Liver (tissue), 8 donors: ENCODE measurements at regions not wholly inside any gene's neighbourhood (a gene's known extent, or its start where the extent isn't known, plus 50 kb on each side); places are given as distances from the start of the nearest gene placed in this dataset.

ENCODE experiments used
- DNase-seq: peaks from one replicate; pipeline ENCODE4 v3.0.0-alpha.2; 2017; ENCODE audit warnings: low spot score
- H3K27ac ChIP-seq, 2 donors: one replicate each; pipeline ENCODE4 v1.7.0; 2013; ENCODE audit warnings: inconsistent platforms in 2 of 2, low read length in 2 of 2, control low read depth in 1 of 2, low read depth in 1 of 2, mild to moderate bottlenecking in 1 of 2
- H3K27me3 ChIP-seq, 4 donors: one replicate each; pipeline versions ENCODE4 v1.6.1 to v1.7.0; 2013; ENCODE audit warnings: low read length in 3 of 4, inconsistent platforms in 1 of 4, mild to moderate bottlenecking in 1 of 4, moderate library complexity in 1 of 4; ENCODE audit not compliant: control insufficient read depth in 4 of 4, insufficient read depth in 4 of 4
- H3K36me3 ChIP-seq, 4 donors: one replicate each; pipeline versions ENCODE4 v1.6.1 to v1.7.0; 2013; ENCODE audit warnings: low read length in 3 of 4, mild to moderate bottlenecking in 3 of 4, low read depth in 1 of 4, moderate library complexity in 1 of 4; ENCODE audit not compliant: control insufficient read depth in 4 of 4, insufficient read depth in 3 of 4
- H3K4me1 ChIP-seq, 4 donors: one replicate each; pipeline versions ENCODE4 v1.6.1 to v1.7.0; 2013; ENCODE audit warnings: low read length in 3 of 4, mild to moderate bottlenecking in 3 of 4, moderate library complexity in 1 of 4; ENCODE audit not compliant: control insufficient read depth in 4 of 4, insufficient read depth in 4 of 4
- H3K4me3 ChIP-seq, 3 donors: one replicate each; pipeline versions ENCODE4 v1.6.1 to v1.7.0; 2013; ENCODE audit warnings: low read length in 3 of 3, control low read depth in 1 of 3, low read depth in 1 of 3, mild to moderate bottlenecking in 1 of 3
- H3K9ac ChIP-seq, 2 donors: one replicate each; pipeline ENCODE4 v1.7.0; 2013; ENCODE audit warnings: low read length in 2 of 2, mild to moderate bottlenecking in 2 of 2, moderate library complexity in 2 of 2, control low read depth in 1 of 2, low read depth in 1 of 2
- H3K9me3 ChIP-seq, 4 donors: one replicate each; pipeline versions ENCODE4 v1.6.1 to v1.7.0; 2013; ENCODE audit warnings: low read length in 3 of 4; ENCODE audit not compliant: control insufficient read depth in 4 of 4
- ATF3 ChIP-seq: IDR thresholded peaks from 2 replicates; pipeline ENCODE4 v1.6.1; 2016; ENCODE audit warnings: antibody characterized with exemption
- CTCF ChIP-seq: fragments of 150-350 bp; IDR thresholded peaks from 2 replicates; pipeline ENCODE4 v1.5.1; 2017; ENCODE audit warnings: improper control_type of control experiment, low read depth, low read length; ENCODE audit not compliant: missing input control
- EGR1 ChIP-seq, 2 donors: IDR thresholded peaks; 2 replicates each; pipeline ENCODE4 v1.6.1; 2016 to 2018; ENCODE audit warnings: antibody characterized with exemption in 2 of 2, low read depth in 2 of 2
- FOXA1 ChIP-seq: IDR thresholded peaks from 2 replicates; pipeline ENCODE4 v1.6.1; 2016; ENCODE audit warnings: antibody characterized with exemption
- FOXA2 ChIP-seq: IDR thresholded peaks from 2 replicates; pipeline ENCODE4 v1.6.1; 2016; ENCODE audit warnings: antibody characterized with exemption
- GABPA ChIP-seq, 2 donors: IDR thresholded peaks in 1 of 2; conservative IDR thresholded peaks in 1 of 2; 2 replicates each; pipeline ENCODE4 v1.6.1; 2016; ENCODE audit warnings: antibody characterized with exemption in 2 of 2, mild to moderate bottlenecking in 1 of 2, moderate library complexity in 1 of 2
- HNF4A ChIP-seq, 2 donors: conservative IDR thresholded peaks; 2 replicates each; pipeline ENCODE4 v1.6.1; 2016; ENCODE audit warnings: antibody characterized with exemption in 2 of 2, mild to moderate bottlenecking in 2 of 2
- HNF4G ChIP-seq: IDR thresholded peaks from 2 replicates; pipeline ENCODE4 v1.6.1; 2016; ENCODE audit warnings: antibody characterized with exemption
- JUND ChIP-seq, 2 donors: IDR thresholded peaks; 2 replicates each; pipeline ENCODE4 v1.6.1; 2016; ENCODE audit warnings: antibody characterized with exemption in 2 of 2
- MAX ChIP-seq: IDR thresholded peaks from 2 replicates; pipeline ENCODE4 v1.6.1; 2016; ENCODE audit warnings: antibody characterized with exemption
- NR2F2 ChIP-seq: IDR thresholded peaks from 2 replicates; pipeline ENCODE4 v1.6.1; 2016; ENCODE audit warnings: antibody characterized with exemption
- RAD21 ChIP-seq, 2 donors: IDR thresholded peaks; 2 replicates each; pipeline ENCODE4 v1.6.1; 2016; ENCODE audit warnings: antibody characterized with exemption in 2 of 2, mild to moderate bottlenecking in 2 of 2
- REST ChIP-seq: IDR thresholded peaks from 2 replicates; pipeline ENCODE4 v1.6.1; 2016; ENCODE audit warnings: antibody characterized with exemption, mild to moderate bottlenecking
- RXRA ChIP-seq, 2 donors: IDR thresholded peaks; 2 replicates each; pipeline ENCODE4 v1.6.1; 2017 to 2018; ENCODE audit warnings: antibody characterized with exemption in 2 of 2, mild to moderate bottlenecking in 1 of 2
- TAF1 ChIP-seq: conservative IDR thresholded peaks from 2 replicates; pipeline ENCODE4 v1.6.1; 2016; ENCODE audit warnings: antibody characterized with exemption, mild to moderate bottlenecking
- YY1 ChIP-seq: IDR thresholded peaks from 2 replicates; pipeline ENCODE4 v1.6.1; 2016; ENCODE audit warnings: antibody characterized with exemption, mild to moderate bottlenecking
- ZBTB33 ChIP-seq: IDR thresholded peaks from 2 replicates; pipeline ENCODE4 v1.6.1; 2016; ENCODE audit warnings: antibody characterized with exemption
- WGBS: extraction: QIAGEN DNeasy Blood & Tissue Kit; methylation state at CpG from one replicate; pipeline ENCODE4 v1.1.7; 2013; 5-methylcytosine and 5-hydroxymethylcytosine counted together
- donor health status: healthy.
- donor health status: healthy.
- donor health status: healthy.
- donor health status: healthy.
- donor health status: healthy.

- TF ChIP-seq ZBTB33 (no peak), FOXA2 (no peak), HNF4A (conservative IDR thresholded peaks at IDR 0.05) (no peak)
Observed at GRCh38 chr6:8192067-8192466, 89.7 kb upstream of the EEF1E1 start (continued).

GRCh38 chr6:8191629-8192028 lies 89.3 kb upstream of the EEF1E1 start:
- no peaks in the 10 kb centered on the region for H3K9me3 ChIP-seq
- no peak overlapping the region for H3K27ac ChIP-seq
- no peak overlapping the region for H3K9ac ChIP-seq
- H3K27me3 ChIP-seq, result peaks cover 0 to 2% (median 0%) of the 10 kb centered on the region in 4 donors
- no peaks in the 10 kb centered on the region for H3K36me3 ChIP-seq
- DNase-seq, result no peak
- no peak overlapping the region for H3K4me3 ChIP-seq
- H3K4me1 ChIP-seq, result no peaks in the 10 kb centered on the region
- TF ChIP-seq TAF1, result no peak
- TF ChIP-seq GABPA (IDR thresholded peaks at IDR 0.05 in 1 of 2, conservative IDR thresholded peaks at IDR 0.05 in 1 of 2), result no peak
- no peak for TF ChIP-seq ZBTB33
- no peak for TF ChIP-seq REST
- no peak for TF ChIP-seq YY1
- no peak for TF ChIP-seq RXRA (IDR thresholded peaks at IDR 0.05)
- TF ChIP-seq MAX, result no peak
- TF ChIP-seq FOXA2, result no peak
- TF ChIP-seq ATF3, result no peak
- no peak for TF ChIP-seq RAD21 (IDR thresholded peaks at IDR 0.05)
- WGBS, result 64% methylated on average over 7 of the region's 7 CpGs

GRCh38 chr6:8187209-8187608 lies 84.9 kb upstream of the EEF1E1 start:
- H3K4me1 ChIP-seq, result no peaks in the 10 kb centered on the region
- H3K4me3 ChIP-seq, result no peak overlapping the region
- H3K9me3 ChIP-seq, result no peaks in the 10 kb centered on the region
- H3K9ac ChIP-seq, result no peak overlapping the region
- H3K27me3 ChIP-seq, result peaks cover 0 to 2% (median 0%) of the 10 kb centered on the region in 4 donors
- H3K36me3 ChIP-seq, result no peaks in the 10 kb centered on the region
- no peak for TF ChIP-seq REST
- TF ChIP-seq HNF4G, result no peak
- no peak for TF ChIP-seq EGR1 (IDR thresholded peaks at IDR 0.05; ENCODE audit: low read depth in 2 of 2)
- TF ChIP-seq TAF1, result no peak
- no peak for TF ChIP-seq FOXA1
- no peak for TF ChIP-seq YY1
- no peak for TF ChIP-seq NR2F2
- no peak for TF ChIP-seq JUND (IDR thresholded peaks at IDR 0.05)
- no peak for TF ChIP-seq GABPA (IDR thresholded peaks at IDR 0.05 in 1 of 2, conservative IDR thresholded peaks at IDR 0.05 in 1 of 2)
- TF ChIP-seq CTCF, result no peak
- TF ChIP-seq FOXA2, result no peak
- no peak for TF ChIP-seq RXRA (IDR thresholded peaks at IDR 0.05)
- no peak overlapping the region for H3K27ac ChIP-seq
- no peak for DNase-seq
- WGBS, result 79% methylated on average over 2 of the region's 2 CpGs
